Dedifferentiated amniotic fluid mesenchymal stem cell (primary cell): ENCODE measurements at regions not wholly inside any gene's neighbourhood (a gene's known extent, or its start where the extent isn't known, plus 50 kb on each side); places are given as distances from the start of the nearest gene placed in this dataset.

Experiments
- DNase-seq: peaks from one replicate; pipeline ENCODE4 v3.0.0-alpha.2; 2016; ENCODE audit errors: extremely low spot score

DNA sequence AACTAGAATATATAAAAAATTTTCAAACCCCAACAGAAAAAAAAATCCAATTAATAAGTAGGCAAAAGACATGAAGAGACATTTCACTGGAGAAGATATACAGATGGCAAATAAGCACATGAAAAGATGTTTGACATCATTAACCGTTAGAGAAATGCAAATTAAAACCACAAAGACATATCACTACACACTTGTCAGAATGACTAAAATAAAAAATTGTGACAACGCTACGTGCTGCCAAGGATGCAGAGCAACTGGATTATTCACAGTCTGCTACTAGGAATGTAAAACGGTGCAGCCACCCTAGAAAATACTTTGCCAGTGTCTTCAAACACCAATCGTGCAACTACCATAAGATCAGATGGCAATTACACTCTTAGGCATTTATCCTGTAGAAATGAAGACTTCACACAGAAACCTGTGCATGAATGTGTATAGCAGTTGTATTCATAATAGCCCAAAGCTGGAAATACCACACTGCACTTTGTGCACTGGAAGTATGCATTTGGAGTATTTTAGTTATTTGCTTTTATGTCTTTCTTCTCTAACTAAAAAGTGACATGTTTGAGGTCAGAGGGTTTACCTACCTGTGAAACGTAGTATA is 75.3 kb upstream of the PALMD start:
- no peak for DNase-seq

DNA sequence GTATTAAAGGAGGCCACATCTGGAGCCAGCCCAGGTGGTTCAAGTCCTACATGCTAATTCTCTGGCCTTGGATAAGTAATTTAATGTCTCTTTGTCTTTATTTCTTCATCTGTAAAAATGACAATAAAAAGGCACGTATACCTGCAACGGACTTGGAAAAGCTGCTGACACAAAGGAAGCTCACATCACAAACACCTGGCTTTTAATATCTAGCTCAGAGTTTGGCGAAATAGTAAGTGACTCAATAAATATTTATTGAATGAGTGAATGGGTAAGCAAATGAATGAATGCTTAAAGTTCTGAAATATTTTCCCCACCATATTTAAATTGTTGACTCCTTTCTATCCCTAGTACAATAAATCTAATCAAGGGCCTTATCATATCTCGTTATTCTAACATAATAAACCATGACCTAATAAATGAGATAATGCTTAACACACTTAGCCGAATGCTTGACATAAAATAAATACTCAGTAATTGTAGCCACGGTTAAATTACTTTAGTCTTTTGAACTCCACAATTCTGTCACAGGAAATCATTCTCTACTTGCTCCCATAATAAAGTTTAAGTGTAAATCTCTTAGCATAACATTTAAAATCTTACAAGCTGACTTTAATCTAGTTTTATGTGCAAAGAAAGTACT is 74.7 kb upstream of the PALMD start:
- DNase-seq, result no peak

DNA sequence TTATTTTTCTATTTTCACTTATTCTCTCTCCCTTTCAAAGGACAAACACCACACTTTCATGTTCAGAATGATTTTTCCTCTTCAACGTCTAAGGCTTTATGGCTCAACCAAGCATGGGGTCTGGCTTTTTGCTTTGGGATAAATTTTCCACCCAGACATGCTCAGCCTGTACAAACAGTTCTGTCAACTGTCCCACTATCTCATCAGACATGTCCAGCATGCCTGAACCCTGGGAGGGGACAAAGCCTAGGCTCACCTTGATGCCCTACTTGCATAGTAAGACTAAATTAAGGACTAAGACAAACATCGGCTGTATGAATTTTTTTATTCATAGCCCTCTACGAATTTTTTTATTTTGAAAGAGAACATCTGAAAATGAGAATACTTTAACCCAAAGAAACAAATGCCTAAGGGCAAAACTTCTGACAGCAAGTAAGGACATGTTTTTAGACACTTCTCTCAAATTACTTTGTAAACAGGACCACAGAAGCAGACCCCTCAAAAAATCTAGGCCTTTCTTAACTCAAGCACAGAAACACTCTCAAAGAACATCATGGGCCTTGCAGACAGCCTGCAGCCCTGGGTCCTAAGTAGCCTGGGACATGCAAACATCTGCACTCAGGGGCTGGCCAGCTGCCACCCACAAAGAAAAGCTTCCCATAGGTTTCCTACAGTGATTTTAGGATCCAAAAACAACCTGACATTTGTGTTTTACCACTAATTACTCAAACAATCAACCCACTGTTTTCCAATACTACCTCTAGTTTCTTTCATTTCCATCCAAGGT is 72.3 kb upstream of the PALMD start:
- no peak for DNase-seq

- no peak for DNase-seq
Measured at GRCh38 chr1:99577313-99577712, 68.6 kb upstream of the PALMD start.

DNA sequence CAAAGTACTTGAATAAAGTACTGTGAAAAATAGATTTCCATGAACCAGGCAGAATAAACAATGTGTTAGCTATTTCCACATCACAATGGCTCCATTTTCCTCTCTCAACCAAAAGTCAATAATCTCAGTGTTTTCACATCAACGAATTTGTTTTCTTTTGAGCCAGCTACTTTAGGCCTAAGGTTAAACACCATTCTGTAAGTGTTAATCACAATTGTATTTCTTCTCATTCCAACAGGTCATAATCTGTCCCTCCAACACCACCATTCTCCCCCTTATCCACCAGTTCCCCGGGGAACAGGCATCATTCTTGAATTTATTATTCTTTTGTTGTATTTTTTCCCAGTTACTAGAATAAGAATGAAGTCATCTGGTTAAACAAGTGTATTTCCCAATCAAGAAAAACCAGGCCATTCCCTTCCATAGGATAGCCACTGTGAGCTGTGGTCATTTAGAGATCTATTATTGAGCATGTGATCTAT is 66.2 kb upstream of the PALMD start:
- no peak for DNase-seq

DNA sequence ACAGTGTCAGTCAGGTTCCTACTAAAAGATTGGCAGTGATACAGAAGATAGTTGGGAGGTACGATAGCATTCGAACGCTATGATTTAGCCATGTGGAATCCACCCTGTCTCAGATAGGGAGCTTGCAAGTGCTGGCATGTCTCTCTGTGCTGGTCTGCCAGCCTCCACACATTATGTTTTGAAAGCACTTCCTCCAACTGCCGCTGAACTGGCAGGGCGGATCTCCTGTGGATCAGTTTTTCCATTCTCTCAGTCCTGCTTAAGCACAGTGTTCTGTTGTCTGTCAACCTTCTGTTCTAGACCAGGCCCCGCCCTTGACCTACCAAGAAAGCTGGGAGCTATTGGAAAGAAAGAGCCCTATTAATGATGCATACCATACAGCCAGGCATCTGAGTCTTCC is 65.5 kb upstream of the PALMD start:
- no peak for DNase-seq

DNA sequence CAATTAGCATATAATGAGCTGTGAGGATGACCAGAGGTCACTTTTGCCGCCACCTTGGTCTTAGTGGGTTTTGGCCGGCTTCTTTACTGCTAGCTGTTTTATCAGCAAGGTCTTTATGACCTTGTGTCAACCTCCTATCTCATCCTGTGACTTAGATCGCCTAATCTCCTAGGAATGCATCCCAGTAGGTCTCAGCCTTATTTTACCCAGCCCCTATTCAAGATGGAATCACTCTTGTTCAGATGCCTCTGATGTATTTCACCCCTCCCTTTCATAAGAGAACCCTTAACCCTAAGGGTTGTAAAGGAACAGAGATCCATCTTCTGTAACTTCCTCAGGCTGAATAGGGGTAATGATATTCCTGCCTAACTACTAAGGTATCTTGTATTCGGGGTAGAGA is 58.9 kb upstream of the PALMD start:
- no peak for DNase-seq

DNA sequence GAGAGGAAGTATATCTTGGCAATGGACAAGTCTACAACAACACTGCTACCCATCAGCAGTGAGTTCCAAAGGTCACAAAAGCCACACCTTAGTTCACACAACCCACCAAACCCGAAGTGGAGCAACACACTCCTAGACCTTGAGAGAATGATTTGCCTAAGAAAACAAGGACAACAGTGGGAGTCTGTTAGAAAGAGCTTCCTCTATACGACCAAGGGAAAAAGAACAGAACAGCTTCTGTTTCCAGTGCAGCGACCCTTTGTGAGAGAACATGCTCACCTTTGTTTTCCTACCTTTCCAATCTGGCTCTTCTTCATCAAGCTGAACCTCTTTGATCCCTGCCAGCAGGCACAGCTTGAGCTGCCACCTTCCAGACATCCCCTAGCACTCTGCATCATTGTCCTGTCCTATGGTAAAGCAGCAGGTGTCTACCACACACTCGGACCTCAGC is 56.7 kb upstream of the PALMD start:
- no peak for DNase-seq

- DNase-seq, result peak; percentile 49
Measured at GRCh38 chr1:99590578-99591209, 55.2 kb upstream of the PALMD start.

DNA sequence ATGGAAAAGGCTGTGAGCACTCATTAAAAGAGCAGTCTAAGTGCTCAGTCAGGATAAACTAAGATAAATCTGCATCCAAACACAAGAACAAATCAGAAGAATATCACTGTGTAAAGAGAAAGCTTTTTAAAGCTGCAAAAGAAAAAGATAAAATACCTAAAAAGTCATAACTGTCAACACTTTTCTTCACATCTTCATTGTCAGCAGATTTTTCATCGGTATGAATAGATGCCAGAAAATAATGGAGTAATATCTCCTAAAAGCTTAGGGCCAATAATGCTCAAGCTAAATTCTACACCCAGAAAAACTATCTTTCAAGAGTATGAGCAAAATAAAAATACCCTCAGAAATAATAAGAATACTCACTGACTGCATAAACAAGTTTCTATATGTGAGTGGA is 54.0 kb upstream of the PALMD start:
- DNase-seq, result no peak

DNA sequence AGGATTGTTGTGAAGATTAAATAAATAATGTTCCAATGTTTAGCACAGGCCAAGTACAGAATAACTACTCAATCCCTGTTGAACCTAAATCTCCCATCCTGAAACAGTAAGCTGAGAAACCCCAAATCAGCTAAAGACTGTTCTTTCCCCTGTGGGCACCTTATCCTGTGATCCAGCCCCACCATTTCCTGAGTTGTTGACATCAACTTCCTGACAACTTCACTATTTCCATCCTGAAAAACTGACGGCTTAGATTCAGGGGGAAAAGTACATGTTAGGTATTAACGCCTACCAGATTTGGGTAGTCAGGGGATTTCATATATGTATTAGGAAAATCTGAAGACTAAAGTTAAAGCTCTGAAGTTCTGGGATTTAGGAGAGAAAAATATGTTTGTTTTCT is 51.7 kb upstream of the PALMD start:
- DNase-seq, result no peak

DNA sequence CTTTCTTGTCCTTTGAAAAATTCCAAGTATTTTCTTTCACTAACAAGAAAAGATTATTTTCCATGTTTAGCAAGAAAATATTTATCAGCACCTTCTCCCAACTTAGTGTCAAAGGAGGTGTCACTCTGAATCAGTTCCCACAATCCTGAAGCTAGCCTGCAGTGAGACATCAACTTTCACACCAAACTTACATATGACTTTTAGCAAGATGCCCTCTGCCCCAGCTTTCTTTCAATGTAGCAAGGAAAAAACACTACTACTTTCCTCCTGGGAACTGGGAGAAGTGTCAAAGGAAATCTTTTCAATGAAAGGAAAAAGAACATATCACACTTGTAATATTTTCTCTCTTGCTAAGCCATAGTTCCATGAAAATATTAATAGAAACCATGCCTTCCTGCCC is 50.9 kb upstream of the PALMD start:
- no peak for DNase-seq

DNA sequence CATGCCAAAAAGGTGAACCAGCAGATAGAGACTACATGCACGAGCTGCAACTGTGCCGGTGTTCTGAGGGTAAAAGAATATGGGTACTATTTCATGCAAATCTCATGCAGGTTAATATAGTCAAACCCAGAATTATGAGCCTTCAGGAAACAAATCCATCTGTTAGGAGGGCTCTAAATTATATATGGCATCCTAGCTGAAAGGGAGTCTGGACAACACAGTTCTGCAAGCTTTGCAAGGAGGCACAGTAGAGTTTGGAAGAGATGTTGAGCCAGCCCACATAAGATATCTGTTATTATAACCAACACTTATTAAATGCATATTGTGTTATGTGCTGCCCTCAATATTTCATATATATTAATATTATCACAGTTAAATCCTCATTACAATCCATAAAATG is 50.5 kb upstream of the PALMD start:
- DNase-seq, result no peak
